GM12874 (cell line): ENCODE measurements at regions not wholly inside any gene's neighbourhood (a gene's known extent, or its start where the extent isn't known, plus 50 kb on each side); places are given as distances from the start of the nearest gene placed in this dataset.

Experiments used
- CTCF ChIP-seq: IDR thresholded peaks from 2 replicates; pipeline ENCODE4 v1.5.1; 2011; ENCODE audit warnings: low read depth, mild to moderate bottlenecking, control low read depth, low read length, moderate library complexity; ENCODE audit not compliant: insufficient read depth

- no peak for TF ChIP-seq CTCF
These were observed 77.0 kb upstream of the DPH5 start for GRCh38 chr1:101102426-101103156.

GRCh38 chr1:101101360-101101759, 75.8 kb upstream of the DPH5 start:
- TF ChIP-seq CTCF: no peak

GRCh38 chr1:101100674-101101073, 75.1 kb upstream of the DPH5 start:
- no peak for TF ChIP-seq CTCF

GRCh38 chr1:101098907-101099306, 73.3 kb upstream of the DPH5 start:
- no peak for TF ChIP-seq CTCF

- TF ChIP-seq CTCF: no peak
These were observed 72.7 kb upstream of the DPH5 start for GRCh38 chr1:101098327-101098726.

- TF ChIP-seq CTCF: no peak
These were observed 64.2 kb upstream of the DPH5 start for GRCh38 chr1:101089613-101090338.

GRCh38 chr1:101088431-101088830, 62.8 kb upstream of the DPH5 start:
- no peak for TF ChIP-seq CTCF
